HK-2 (cell line): ENCODE measurements at regions not wholly inside any gene's neighbourhood (a gene's known extent, or its start where the extent isn't known, plus 50 kb on each side); places are given as distances from the start of the nearest gene placed in this dataset.

Experiments used
- DNase-seq: peaks from one replicate; pipeline ENCODE4 v3.0.0-alpha.2; 2018; ENCODE audit not compliant: unreplicated experiment

GRCh38 chr17:45720386-45720785 is 63.7 kb upstream of the CRHR1 start:
- no peak for DNase-seq

DNA sequence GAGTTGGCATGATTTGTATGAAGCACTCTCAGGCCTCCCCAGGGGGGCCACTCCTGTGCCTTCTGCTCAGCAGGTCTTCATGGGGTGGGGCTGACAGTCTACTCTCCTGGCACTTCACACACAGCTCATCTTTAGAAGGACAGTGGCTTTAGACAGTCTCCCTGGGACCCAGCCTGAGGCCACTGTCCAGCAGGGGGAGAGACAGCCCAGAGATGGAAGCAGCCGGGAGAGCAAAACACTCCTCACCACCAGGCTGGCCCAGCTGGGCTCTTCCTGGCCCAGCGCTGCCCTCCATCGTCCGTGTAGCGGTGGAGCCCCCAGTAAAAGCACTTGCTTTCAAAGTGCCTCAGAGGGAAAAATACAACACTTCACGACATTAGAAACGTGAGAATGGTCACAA is 62.0 kb upstream of the CRHR1 start:
- no peak for DNase-seq

GRCh38 chr17:45729294-45729907 is 54.7 kb upstream of the CRHR1 start:
- no peak for DNase-seq

DNA sequence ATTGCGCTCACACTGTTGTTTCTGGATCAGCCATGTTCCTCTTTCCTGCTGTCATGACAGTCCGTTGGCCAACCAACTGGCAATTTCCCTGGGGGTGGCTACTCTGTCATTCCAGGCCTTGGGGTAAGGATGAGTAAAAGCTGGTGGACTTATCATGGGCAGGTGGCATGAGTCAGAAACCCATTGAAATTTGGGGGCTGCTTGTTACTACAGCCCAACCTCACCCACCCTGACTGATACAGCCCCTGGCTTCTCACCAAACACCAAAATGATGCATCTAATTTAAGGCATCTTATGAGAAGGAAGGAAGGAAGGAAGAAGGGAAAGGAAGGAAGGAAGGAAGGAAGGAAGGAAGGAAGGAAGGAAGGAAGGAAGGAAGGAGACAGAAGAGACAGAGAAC is 53.9 kb upstream of the CRHR1 start:
- DNase-seq: no peak

GRCh38 chr17:45731459-45731858 is 52.7 kb upstream of the CRHR1 start:
- no peak for DNase-seq

- DNase-seq: no peak
Measured at GRCh38 chr17:45732926-45733505, 51.1 kb upstream of the CRHR1 start.

GRCh38 chr17:45733781-45734180 is 50.3 kb upstream of the CRHR1 start:
- DNase-seq: no peak
